ENCODE measurements at regions not wholly inside any gene's neighbourhood (a gene's known extent, or its start where the extent isn't known, plus 50 kb on each side); places are given as distances from the start of the nearest gene placed in this dataset.
"Not testable (repeated sequence)": the region's sequence is repeated elsewhere in the genome, so short reads cannot be mapped to it uniquely, and the experiment has no call there.

GRCh38 chr2:87325042-87325910 lies 303.6 kb upstream of the PLGLB1 start:
- H3K9me3 ChIP-seq, H3K27me3 ChIP-seq, H3K4me3 ChIP-seq, H3K36me3 ChIP-seq, DNase-seq: not testable (repeated sequence)

DNA sequence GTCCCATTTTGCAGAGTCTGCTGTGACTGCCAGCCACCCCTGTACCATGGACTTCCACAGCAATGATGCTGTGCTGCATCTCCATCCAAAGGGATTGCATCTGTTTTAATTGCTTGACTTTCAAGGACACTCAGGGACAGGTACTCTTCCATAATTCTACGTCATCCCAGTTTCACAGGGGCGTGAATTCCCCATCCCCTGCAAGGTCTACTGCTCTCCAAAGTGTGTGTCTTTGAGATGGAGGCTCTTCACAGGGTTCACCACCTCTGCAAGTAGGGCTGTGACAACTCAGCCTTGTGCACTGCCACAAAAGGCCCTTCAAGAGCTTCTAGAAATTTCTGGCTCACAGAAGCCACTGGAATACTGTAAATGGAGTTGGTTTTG lies 304.3 kb upstream of the PLGLB1 start:
- DNase-seq, H3K9me3 ChIP-seq, H3K27me3 ChIP-seq, H3K4me3 ChIP-seq, H3K36me3 ChIP-seq: not testable (repeated sequence)

- H3K27me3 ChIP-seq, H3K36me3 ChIP-seq, H3K9me3 ChIP-seq, H3K4me3 ChIP-seq, DNase-seq: not testable (repeated sequence)
Observed at GRCh38 chr2:87326754-87327153, 305.1 kb upstream of the PLGLB1 start.

GRCh38 chr2:87327648-87328371 lies 306.2 kb upstream of the PLGLB1 start:
- H3K36me3 ChIP-seq, H3K27me3 ChIP-seq, H3K4me3 ChIP-seq, DNase-seq, H3K9me3 ChIP-seq: not testable (repeated sequence)

DNA sequence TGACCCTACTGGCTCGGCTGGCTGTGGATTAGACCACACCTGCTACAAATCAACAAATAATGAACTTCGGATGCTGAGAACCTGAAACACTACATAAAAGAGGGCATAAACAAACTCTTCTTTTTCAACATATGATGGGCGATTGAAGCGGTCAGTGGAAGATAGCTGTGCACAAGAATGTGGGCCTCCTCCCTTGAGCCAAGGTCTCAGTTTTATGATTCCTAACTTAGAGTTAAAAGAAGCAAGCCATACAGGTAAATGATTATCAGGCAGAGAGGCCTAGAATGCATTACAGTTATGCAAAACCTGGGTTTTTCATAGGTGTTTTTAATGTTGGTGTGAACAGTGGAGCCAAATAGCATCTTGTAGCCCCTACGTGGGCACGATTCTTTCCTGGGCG lies 307.9 kb upstream of the PLGLB1 start:
- H3K27me3 ChIP-seq, H3K9me3 ChIP-seq, H3K4me3 ChIP-seq, DNase-seq, H3K36me3 ChIP-seq: not testable (repeated sequence)

DNA sequence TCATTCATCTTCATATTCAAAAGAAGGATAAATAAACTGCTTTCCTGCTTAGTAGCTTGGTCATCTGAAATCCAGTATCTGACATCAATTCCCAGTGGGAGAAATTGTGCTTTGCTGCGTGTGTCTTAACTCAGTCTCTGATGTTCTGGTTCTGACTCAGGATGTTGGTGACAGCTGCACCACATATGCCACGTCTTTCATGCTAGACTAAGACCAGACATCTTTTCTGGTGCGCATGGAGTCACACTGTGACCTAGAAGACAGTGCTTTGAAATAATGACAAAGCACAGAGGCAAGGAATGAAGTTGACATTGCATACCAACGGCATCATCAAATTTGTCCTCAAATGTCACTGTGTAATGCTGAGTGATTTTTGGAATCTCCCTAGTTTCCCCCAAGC lies 308.8 kb upstream of the PLGLB1 start:
- not testable (repeated sequence) for H3K9me3 ChIP-seq, H3K4me3 ChIP-seq, DNase-seq, H3K27me3 ChIP-seq, H3K36me3 ChIP-seq

GRCh38 chr2:87331940-87332583 lies 310.4 kb upstream of the PLGLB1 start:
- not testable (repeated sequence) for H3K9me3 ChIP-seq, H3K36me3 ChIP-seq, H3K27me3 ChIP-seq, H3K4me3 ChIP-seq, DNase-seq

GRCh38 chr2:87334888-87335287 lies 313.2 kb upstream of the PLGLB1 start:
- DNase-seq, H3K36me3 ChIP-seq, H3K9me3 ChIP-seq, H3K4me3 ChIP-seq, H3K27me3 ChIP-seq: not testable (repeated sequence)

- H3K36me3 ChIP-seq, H3K4me3 ChIP-seq, H3K27me3 ChIP-seq, H3K9me3 ChIP-seq: not testable (repeated sequence)
- DNase-seq = peak; percentile 4
Observed at GRCh38 chr2:87338998-87339397, 317.4 kb upstream of the PLGLB1 start.

DNA sequence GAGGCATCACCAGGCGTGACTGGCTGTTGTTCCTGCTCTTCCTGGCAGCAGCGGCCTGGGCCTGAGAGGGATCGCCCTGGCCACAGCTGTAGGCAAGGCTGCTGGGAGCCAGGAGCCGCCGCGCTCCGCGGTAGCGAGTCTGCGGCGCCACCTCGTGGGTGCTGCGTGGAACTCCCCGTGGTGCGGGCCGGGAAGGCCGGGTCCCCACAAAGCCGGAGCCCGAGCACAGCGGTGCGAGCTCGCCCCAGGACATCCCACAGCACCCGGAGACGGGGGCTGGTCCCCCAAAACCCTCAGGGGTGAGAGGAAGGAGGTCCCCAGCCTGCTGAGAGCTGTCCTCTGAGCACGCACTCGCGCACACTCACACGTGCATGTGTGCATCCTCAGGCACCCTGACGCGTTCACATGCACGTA lies 320.0 kb upstream of the PLGLB1 start:
- DNase-seq = peak; percentile 89

DNA sequence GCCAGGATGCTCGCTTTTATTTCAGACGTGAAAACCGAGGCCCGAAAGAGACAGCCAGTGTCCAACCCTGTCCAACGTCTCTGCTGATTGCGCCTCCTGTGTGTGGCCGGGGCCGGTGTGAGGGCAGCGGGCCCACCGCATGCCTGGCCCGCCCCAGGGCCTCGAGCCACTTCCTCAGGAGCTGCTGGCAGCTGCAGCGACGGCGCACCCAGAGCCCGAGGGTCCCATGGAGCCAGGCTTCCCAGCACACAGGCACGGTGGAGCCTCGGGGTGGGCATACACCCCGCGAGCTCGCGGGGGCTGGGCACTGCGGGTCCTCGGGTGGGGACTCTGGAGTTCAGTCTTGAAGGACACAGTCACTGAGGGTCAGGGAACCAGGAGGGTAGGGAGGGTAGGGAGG lies 320.5 kb upstream of the PLGLB1 start:
- H3K27me3 ChIP-seq = not testable (repeated sequence)

More for the DNA sequence above, 320.0 kb upstream of the PLGLB1 start:
- not testable (repeated sequence) for H3K9me3 ChIP-seq, H3K27me3 ChIP-seq, H3K4me3 ChIP-seq, H3K36me3 ChIP-seq

DNA sequence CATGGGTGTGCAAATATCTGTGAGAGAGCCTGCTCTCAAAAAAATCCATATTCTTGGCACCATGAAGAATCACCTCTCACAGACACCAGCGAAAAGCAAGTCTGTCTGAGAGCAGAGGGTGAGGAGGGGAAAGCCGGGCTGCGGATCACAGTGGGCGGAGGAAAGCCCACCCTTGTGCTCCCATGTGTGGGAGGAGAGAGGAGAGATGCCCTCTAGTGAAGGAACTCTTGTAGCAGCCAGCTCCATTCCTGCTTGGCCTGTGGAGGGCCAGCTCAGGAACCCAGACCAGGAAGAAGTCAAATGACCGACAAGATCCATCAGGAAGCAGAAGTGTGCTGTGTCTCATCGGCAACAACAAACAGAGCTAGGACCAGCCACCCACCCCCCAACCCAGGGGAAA lies 321.7 kb upstream of the PLGLB1 start:
- not testable (repeated sequence) for DNase-seq, H3K9me3 ChIP-seq, H3K4me3 ChIP-seq, H3K27me3 ChIP-seq, H3K36me3 ChIP-seq

More for the DNA sequence above, 320.5 kb upstream of the PLGLB1 start:
- H3K9me3 ChIP-seq, DNase-seq, H3K4me3 ChIP-seq, H3K36me3 ChIP-seq: not testable (repeated sequence)

- H3K36me3 ChIP-seq, DNase-seq, H3K9me3 ChIP-seq, H3K4me3 ChIP-seq, H3K27me3 ChIP-seq: not testable (repeated sequence)
Observed at GRCh38 chr2:87345283-87345682, 323.6 kb upstream of the PLGLB1 start.

DNA sequence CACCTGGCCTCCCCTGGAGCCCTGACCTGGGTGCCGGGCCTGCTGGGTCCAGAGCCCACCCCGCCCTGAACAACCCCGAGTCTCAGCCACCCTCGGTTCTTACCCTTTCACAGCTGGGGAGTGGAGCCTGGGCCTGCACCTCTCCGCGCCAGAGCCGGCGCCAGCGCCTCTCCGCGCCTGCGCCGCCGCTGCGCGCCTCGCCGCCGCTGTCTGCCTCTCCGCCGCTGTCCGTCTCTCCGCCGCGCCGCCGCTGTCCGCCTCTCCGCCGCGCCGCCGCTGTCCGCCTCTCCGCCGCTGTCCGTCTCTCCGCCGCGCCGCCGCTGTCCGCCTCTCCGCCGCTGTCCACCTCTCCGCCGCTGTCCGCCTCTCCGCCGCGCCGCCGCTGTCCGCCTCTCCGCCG lies 326.9 kb upstream of the PLGLB1 start:
- not testable (repeated sequence) for H3K27me3 ChIP-seq, H3K36me3 ChIP-seq, DNase-seq, H3K9me3 ChIP-seq, H3K4me3 ChIP-seq

DNA sequence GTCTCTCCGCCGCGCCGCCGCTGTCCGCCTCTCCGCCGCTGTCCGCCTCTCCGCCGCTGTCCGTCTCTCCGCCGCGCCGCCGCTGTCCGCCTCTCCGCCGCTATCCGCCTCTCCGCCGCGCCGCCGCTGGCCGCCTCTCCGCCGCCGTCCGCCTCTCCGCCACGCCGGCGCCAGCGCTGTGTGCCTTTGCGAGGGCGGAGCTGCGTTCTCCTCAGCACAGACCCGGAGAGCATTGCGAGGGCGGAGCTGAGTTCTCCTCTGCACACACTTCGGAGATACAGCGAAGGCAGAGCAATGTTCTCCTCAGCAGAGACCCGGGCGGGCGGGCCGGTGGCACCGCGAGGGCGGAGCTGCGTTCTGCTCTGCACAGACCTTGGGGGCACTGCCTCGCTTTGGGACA lies 327.4 kb upstream of the PLGLB1 start:
- not testable (repeated sequence) for H3K27me3 ChIP-seq, H3K9me3 ChIP-seq, DNase-seq, H3K36me3 ChIP-seq, H3K4me3 ChIP-seq

- not testable (repeated sequence) for H3K36me3 ChIP-seq, H3K4me3 ChIP-seq, H3K9me3 ChIP-seq, DNase-seq, H3K27me3 ChIP-seq
Observed at GRCh38 chr2:87352178-87352934, 330.7 kb upstream of the PLGLB1 start.

DNA sequence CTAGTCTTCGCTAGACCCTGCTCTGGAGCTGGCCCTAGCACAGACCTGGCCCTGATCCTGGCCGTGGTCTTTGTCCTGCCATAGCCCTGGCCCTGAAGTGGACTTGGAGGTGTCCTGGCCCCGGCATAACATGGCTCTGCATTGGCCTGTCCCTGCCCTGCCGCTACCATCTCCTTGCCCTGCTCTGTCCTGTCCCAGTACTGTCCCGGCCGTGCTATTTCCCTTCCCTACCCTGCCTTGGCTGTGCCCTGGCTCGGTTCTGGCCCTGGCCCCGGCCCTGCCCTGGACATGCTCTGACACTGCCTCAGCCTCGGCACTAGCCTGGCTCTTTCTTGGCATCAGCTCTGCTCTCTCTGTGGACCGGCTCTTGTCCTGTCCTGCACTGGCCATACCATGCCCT lies 331.8 kb upstream of the PLGLB1 start:
- not testable (repeated sequence) for H3K27me3 ChIP-seq, H3K4me3 ChIP-seq, H3K9me3 ChIP-seq, H3K36me3 ChIP-seq, DNase-seq

Measured in MG63 (cell line).